ENCODE measurements at regions not wholly inside any gene's neighbourhood (a gene's known extent, or its start where the extent isn't known, plus 50 kb on each side); places are given as distances from the start of the nearest gene placed in this dataset.

- TF ChIP-seq, protein P1, sequence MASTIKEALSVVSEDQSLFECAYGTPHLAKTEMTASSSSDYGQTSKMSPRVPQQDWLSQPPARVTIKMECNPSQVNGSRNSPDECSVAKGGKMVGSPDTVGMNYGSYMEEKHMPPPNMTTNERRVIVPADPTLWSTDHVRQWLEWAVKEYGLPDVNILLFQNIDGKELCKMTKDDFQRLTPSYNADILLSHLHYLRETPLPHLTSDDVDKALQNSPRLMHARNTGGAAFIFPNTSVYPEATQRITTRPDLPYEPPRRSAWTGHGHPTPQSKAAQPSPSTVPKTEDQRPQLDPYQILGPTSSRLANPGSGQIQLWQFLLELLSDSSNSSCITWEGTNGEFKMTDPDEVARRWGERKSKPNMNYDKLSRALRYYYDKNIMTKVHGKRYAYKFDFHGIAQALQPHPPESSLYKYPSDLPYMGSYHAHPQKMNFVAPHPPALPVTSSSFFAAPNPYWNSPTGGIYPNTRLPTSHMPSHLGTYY (CRISPR knock-in tag; IDR thresholded peaks at IDR 0.05) = no peak
- no peak for TF ChIP-seq JAZF1 (CRISPR knock-in tag; IDR thresholded peaks at IDR 0.05)
Observed at GRCh38 chr6:81929828-81930227, 177.3 kb upstream of the TENT5A start (continued).

- H3K9me3 Mint-ChIP-seq = peaks cover 12% of the 10 kb centered on the region
- ChIA-PET CTCF (no interaction called here), POLR2A (no interaction called here)
- no peaks in the 10 kb centered on the region for H3K4me1 Mint-ChIP-seq
- ATAC-seq (no peak), DNase-seq (ENCODE audit: low spot score) (no peak)
- no peak overlapping the region for H3K27ac Mint-ChIP-seq
- H3K27me3 Mint-ChIP-seq (ENCODE audit: low read depth) = no peaks in the 10 kb centered on the region
- TF ChIP-seq HMGXB4 (CRISPR knock-in tag; IDR thresholded peaks at IDR 0.05) = no peak
- TF ChIP-seq ZNF281 (CRISPR knock-in tag; IDR thresholded peaks at IDR 0.05) = no peak
- TF ChIP-seq SMAD3 (CRISPR knock-in tag; IDR thresholded peaks at IDR 0.05; ENCODE audit: borderline replicate concordance) = no peak
- no peak for TF ChIP-seq FOXP1 (CRISPR knock-in tag; IDR thresholded peaks at IDR 0.05; ENCODE audit: borderline replicate concordance)
- no peak for TF ChIP-seq ZNF423 (CRISPR knock-in tag; IDR thresholded peaks at IDR 0.05)
- TF ChIP-seq, protein P2, sequence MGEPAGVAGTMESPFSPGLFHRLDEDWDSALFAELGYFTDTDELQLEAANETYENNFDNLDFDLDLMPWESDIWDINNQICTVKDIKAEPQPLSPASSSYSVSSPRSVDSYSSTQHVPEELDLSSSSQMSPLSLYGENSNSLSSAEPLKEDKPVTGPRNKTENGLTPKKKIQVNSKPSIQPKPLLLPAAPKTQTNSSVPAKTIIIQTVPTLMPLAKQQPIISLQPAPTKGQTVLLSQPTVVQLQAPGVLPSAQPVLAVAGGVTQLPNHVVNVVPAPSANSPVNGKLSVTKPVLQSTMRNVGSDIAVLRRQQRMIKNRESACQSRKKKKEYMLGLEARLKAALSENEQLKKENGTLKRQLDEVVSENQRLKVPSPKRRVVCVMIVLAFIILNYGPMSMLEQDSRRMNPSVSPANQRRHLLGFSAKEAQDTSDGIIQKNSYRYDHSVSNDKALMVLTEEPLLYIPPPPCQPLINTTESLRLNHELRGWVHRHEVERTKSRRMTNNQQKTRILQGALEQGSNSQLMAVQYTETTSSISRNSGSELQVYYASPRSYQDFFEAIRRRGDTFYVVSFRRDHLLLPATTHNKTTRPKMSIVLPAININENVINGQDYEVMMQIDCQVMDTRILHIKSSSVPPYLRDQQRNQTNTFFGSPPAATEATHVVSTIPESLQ (CRISPR knock-in tag; IDR thresholded peaks at IDR 0.05) = no peak
- TF ChIP-seq, protein P3, sequence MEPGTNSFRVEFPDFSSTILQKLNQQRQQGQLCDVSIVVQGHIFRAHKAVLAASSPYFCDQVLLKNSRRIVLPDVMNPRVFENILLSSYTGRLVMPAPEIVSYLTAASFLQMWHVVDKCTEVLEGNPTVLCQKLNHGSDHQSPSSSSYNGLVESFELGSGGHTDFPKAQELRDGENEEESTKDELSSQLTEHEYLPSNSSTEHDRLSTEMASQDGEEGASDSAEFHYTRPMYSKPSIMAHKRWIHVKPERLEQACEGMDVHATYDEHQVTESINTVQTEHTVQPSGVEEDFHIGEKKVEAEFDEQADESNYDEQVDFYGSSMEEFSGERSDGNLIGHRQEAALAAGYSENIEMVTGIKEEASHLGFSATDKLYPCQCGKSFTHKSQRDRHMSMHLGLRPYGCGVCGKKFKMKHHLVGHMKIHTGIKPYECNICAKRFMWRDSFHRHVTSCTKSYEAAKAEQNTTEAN (CRISPR knock-in tag; IDR thresholded peaks at IDR 0.05) = no peak
- TF ChIP-seq TEAD4 (CRISPR knock-in tag; IDR thresholded peaks at IDR 0.05) = no peak
- no peak for TF ChIP-seq ETV6 (CRISPR knock-in tag; IDR thresholded peaks at IDR 0.05)
- TF ChIP-seq, protein P4, sequence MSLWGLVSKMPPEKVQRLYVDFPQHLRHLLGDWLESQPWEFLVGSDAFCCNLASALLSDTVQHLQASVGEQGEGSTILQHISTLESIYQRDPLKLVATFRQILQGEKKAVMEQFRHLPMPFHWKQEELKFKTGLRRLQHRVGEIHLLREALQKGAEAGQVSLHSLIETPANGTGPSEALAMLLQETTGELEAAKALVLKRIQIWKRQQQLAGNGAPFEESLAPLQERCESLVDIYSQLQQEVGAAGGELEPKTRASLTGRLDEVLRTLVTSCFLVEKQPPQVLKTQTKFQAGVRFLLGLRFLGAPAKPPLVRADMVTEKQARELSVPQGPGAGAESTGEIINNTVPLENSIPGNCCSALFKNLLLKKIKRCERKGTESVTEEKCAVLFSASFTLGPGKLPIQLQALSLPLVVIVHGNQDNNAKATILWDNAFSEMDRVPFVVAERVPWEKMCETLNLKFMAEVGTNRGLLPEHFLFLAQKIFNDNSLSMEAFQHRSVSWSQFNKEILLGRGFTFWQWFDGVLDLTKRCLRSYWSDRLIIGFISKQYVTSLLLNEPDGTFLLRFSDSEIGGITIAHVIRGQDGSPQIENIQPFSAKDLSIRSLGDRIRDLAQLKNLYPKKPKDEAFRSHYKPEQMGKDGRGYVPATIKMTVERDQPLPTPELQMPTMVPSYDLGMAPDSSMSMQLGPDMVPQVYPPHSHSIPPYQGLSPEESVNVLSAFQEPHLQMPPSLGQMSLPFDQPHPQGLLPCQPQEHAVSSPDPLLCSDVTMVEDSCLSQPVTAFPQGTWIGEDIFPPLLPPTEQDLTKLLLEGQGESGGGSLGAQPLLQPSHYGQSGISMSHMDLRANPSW (CRISPR knock-in tag; conservative IDR thresholded peaks at IDR 0.05; ENCODE audit: low read depth) = no peak
- no peak for TF ChIP-seq ZNF138 (CRISPR knock-in tag; conservative IDR thresholded peaks at IDR 0.05)
- no peak for TF ChIP-seq SP1 (CRISPR knock-in tag; conservative IDR thresholded peaks at IDR 0.05)
- H3K36me3 Mint-ChIP-seq = no peaks in the 10 kb centered on the region
- no peak overlapping the region for H3K4me3 Mint-ChIP-seq
Observed at GRCh38 chr6:81925201-81925600, 172.7 kb upstream of the TENT5A start.

Data from WTC11 (cell line).